GM12878 (cell line): ENCODE measurements at regions not wholly inside any gene's neighbourhood (a gene's known extent, or its start where the extent isn't known, plus 50 kb on each side); places are given as distances from the start of the nearest gene placed in this dataset.

ENCODE experiments used
- BRCA1 ChIP-seq: IDR thresholded peaks from 2 replicates; pipeline ENCODE4 v1.6.1; 2011; ENCODE audit warnings: low read depth, low read length, improper control_type of control experiment
- CBX5 ChIP-seq: sonication (generic); IDR thresholded peaks from 2 replicates; pipeline ENCODE4 v1.6.1; 2016; ENCODE audit warnings: low read depth, moderate library complexity, mild to moderate bottlenecking, inconsistent platforms
- HCFC1 ChIP-seq: fragments of 150-350 bp; IDR thresholded peaks from 2 replicates; pipeline ENCODE4 v1.6.1; 2014; ENCODE audit warnings: low read length
- HDAC6 ChIP-seq: fragments of 200-600 bp; sonication (generic); IDR thresholded peaks from one replicate; pipeline ENCODE4 v1.8.0; 2017; ENCODE audit warnings: antibody characterized with exemption; ENCODE audit not compliant: unreplicated experiment
- HDGF ChIP-seq: fragments of 450-650 bp; IDR thresholded peaks from 2 replicates; pipeline ENCODE4 v1.6.1; 2016; ENCODE audit warnings: antibody characterized with exemption
- MTA3 ChIP-seq: IDR thresholded peaks from 2 replicates; pipeline ENCODE4 v1.6.1; 2012; ENCODE audit warnings: low read length, inconsistent platforms, borderline replicate concordance
- MXI1 ChIP-seq: fragments of 150-350 bp; IDR thresholded peaks from 2 replicates; pipeline ENCODE4 v1.6.1; 2011; ENCODE audit warnings: low read depth, mild to moderate bottlenecking, inconsistent platforms, low read length, improper control_type of control experiment
- POLR2A ChIP-seq: IDR thresholded peaks from 2 replicates; pipeline ENCODE4 v1.6.1; 2011; ENCODE audit warnings: low read depth, mild to moderate bottlenecking, low read length
- RFX5 ChIP-seq: IDR thresholded peaks from 2 replicates; pipeline ENCODE4 v1.6.1; 2011; ENCODE audit warnings: low read depth, low read length, improper control_type of control experiment
- SP1 ChIP-seq: IDR thresholded peaks from one replicate; pipeline ENCODE4 v1.6.1; 2011; ENCODE audit warnings: low read depth, low read length
- SUZ12 ChIP-seq: fragments of 200-600 bp; sonication (generic); IDR thresholded peaks from one replicate; pipeline ENCODE4 v1.6.1; 2018; ENCODE audit warnings: antibody characterized with exemption, mild to moderate bottlenecking; ENCODE audit not compliant: unreplicated experiment
- TF ChIP-seq, protein P1 (sequence below): fragments of 450-650 bp; conservative IDR thresholded peaks from 2 replicates; pipeline ENCODE4 v1.6.1; 2017; ENCODE audit warnings: mild to moderate bottlenecking, moderate library complexity
- TF ChIP-seq, protein P2 (sequence below), 3 experiments: IDR thresholded peaks in 2 of 3; conservative IDR thresholded peaks in 1 of 3; 2 replicates each; pipeline ENCODE4 v1.5.1; 2011; ENCODE audit warnings: low read depth in 3 of 3, low read length in 3 of 3, mild to moderate bottlenecking in 3 of 3, control low read depth in 2 of 3, moderate library complexity in 2 of 3, inconsistent platforms in 1 of 3, mixed read lengths in 1 of 3; ENCODE audit not compliant: control insufficient read depth in 2 of 3, insufficient read depth in 1 of 3; ENCODE audit errors: extremely low read depth in 1 of 3
- TF ChIP-seq, protein P3 (sequence below): IDR thresholded peaks from 2 replicates; pipeline ENCODE4 v1.6.1; 2011; ENCODE audit warnings: low read depth, mild to moderate bottlenecking, low read length, moderate library complexity, borderline replicate concordance; ENCODE audit errors: extremely low read depth

DNA sequence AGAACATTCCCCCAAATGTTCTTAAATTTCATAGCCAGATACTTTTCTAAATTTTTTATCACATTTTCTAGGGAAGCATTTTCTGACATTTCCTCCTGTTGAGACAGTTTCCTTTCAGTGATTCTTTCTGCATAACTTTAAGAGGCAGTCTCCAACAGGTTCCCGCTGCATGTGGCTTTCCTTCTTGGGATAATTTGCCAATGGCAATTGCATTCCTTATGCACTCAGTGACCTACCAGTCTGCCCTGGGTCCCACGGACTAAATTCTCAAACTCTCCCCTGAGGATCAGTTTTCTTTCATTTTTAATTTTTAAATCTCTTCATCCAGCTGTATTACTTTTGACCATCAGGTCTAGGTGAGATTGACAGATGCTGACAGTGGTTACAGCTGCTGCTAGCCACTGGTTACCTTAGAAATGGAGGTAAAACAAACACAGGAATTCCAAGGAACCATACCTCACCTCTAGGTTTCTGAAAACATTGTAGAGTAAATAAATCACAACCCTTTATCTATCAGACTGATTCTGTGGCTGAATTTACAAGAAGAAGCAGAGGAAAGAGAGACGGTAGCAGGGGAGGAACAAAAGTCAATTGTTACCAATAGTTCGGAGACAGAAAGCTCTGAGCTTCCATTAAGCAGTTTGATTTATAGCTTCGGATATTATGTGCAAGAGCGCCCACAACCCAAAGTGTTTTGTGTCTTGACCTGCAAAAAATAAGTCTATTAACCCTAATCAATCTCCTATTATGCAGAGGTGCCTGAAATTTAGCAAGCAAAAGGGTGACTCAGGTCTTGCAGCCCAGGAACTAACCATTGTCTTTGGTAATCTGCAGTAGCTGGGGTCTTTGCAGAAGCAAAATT lies 216.0 kb downstream of the PMP22 start:
- TF ChIP-seq POLR2A (no peak), SUZ12 (no peak), HDGF (no peak), CBX5 (no peak), BRCA1 (no peak), RFX5 (no peak), HCFC1 (no peak), MTA3 (no peak), SP1 (no peak), HDAC6 (no peak), MXI1 (no peak)
- TF ChIP-seq, protein P1, sequence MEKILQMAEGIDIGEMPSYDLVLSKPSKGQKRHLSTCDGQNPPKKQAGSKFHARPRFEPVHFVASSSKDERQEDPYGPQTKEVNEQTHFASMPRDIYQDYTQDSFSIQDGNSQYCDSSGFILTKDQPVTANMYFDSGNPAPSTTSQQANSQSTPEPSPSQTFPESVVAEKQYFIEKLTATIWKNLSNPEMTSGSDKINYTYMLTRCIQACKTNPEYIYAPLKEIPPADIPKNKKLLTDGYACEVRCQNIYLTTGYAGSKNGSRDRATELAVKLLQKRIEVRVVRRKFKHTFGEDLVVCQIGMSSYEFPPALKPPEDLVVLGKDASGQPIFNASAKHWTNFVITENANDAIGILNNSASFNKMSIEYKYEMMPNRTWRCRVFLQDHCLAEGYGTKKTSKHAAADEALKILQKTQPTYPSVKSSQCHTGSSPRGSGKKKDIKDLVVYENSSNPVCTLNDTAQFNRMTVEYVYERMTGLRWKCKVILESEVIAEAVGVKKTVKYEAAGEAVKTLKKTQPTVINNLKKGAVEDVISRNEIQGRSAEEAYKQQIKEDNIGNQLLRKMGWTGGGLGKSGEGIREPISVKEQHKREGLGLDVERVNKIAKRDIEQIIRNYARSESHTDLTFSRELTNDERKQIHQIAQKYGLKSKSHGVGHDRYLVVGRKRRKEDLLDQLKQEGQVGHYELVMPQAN = no peak
- TF ChIP-seq, protein P2, sequence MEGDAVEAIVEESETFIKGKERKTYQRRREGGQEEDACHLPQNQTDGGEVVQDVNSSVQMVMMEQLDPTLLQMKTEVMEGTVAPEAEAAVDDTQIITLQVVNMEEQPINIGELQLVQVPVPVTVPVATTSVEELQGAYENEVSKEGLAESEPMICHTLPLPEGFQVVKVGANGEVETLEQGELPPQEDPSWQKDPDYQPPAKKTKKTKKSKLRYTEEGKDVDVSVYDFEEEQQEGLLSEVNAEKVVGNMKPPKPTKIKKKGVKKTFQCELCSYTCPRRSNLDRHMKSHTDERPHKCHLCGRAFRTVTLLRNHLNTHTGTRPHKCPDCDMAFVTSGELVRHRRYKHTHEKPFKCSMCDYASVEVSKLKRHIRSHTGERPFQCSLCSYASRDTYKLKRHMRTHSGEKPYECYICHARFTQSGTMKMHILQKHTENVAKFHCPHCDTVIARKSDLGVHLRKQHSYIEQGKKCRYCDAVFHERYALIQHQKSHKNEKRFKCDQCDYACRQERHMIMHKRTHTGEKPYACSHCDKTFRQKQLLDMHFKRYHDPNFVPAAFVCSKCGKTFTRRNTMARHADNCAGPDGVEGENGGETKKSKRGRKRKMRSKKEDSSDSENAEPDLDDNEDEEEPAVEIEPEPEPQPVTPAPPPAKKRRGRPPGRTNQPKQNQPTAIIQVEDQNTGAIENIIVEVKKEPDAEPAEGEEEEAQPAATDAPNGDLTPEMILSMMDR (IDR thresholded peaks at IDR 0.05 in 2 of 3, conservative IDR thresholded peaks at IDR 0.05 in 1 of 3; ENCODE audit: control insufficient read depth in 2 of 3, extremely low read depth in 1 of 3, insufficient read depth in 1 of 3, low read depth in 3 of 3, low read length in 3 of 3) = no peak
- TF ChIP-seq, protein P3, sequence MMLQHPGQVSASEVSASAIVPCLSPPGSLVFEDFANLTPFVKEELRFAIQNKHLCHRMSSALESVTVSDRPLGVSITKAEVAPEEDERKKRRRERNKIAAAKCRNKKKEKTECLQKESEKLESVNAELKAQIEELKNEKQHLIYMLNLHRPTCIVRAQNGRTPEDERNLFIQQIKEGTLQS = no peak
